Fibroblast of pulmonary artery (primary cell): ENCODE measurements at regions not wholly inside any gene's neighbourhood (a gene's known extent, or its start where the extent isn't known, plus 50 kb on each side); places are given as distances from the start of the nearest gene placed in this dataset.
"Not testable (repeated sequence)": the region's sequence is repeated elsewhere in the genome, so short reads cannot be mapped to it uniquely, and the experiment has no call there.

Experiments used
- DNase-seq: peaks from one replicate; pipeline ENCODE4 v3.0.0-alpha.2; 2010; ENCODE audit warnings: low read depth
- H3K4me3 ChIP-seq: replicated peaks from 2 replicates; pipeline ENCODE4 v1.5.1; 2011; ENCODE audit warnings: low read depth, mild to moderate bottlenecking, control low read depth, low read length, moderate library complexity
- TF ChIP-seq, protein P1 (sequence below): IDR thresholded peaks from 2 replicates; pipeline ENCODE4 v1.5.1; 2011; ENCODE audit warnings: mild to moderate bottlenecking, control low read depth, low read length, inconsistent platforms; ENCODE audit errors: missing control alignments

DNA sequence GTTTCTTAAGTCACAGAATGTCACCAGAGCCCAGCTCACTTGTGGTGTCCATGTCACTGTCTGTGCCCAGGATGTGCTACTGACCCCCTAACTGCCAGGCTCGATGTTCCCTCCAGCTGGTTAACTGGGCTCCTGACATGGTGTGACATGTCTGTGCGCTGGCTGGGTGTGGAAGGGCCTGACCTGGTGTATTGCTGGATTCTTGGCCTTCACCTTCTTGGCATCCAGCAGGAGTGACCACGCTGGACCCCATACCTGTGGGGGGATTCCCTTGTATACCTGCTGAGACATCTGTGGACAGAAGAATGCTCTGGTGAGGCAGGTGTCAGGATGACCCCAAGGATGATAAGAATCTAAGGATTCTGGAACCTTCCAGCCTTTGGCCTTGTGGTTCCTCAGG is 1690.1 kb downstream of the TP53TG3F start:
- DNase-seq = no peak
- no peak overlapping the region for H3K4me3 ChIP-seq
- TF ChIP-seq, protein P1, sequence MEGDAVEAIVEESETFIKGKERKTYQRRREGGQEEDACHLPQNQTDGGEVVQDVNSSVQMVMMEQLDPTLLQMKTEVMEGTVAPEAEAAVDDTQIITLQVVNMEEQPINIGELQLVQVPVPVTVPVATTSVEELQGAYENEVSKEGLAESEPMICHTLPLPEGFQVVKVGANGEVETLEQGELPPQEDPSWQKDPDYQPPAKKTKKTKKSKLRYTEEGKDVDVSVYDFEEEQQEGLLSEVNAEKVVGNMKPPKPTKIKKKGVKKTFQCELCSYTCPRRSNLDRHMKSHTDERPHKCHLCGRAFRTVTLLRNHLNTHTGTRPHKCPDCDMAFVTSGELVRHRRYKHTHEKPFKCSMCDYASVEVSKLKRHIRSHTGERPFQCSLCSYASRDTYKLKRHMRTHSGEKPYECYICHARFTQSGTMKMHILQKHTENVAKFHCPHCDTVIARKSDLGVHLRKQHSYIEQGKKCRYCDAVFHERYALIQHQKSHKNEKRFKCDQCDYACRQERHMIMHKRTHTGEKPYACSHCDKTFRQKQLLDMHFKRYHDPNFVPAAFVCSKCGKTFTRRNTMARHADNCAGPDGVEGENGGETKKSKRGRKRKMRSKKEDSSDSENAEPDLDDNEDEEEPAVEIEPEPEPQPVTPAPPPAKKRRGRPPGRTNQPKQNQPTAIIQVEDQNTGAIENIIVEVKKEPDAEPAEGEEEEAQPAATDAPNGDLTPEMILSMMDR = no peak

DNA sequence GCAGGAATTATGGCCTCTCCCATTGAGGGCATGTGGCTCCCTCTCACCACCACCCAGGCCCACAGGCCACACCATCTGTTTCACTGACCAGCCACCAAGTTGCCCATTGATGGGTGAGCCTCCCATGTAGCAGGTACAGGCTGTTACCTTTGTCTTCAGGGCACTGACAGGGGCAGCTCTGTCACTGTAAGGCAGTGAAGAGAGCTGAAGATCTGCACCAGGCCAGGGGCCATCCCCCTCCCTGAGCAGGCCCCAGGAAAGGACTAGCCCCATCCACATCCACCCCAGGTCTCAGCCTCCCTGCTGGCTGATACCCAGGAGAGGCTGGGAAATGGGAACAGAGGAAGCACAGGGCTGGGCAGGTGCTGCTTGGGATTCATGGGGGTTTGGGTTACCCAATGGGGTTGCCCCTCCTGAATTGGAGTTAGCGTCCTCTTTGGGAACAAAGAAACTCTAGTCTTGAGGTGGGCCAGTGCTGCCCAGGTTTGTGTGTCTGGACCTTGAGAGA is 1691.4 kb downstream of the TP53TG3F start:
- no peak for DNase-seq
- no peak overlapping the region for H3K4me3 ChIP-seq
- TF ChIP-seq, protein P1 = no peak

DNA sequence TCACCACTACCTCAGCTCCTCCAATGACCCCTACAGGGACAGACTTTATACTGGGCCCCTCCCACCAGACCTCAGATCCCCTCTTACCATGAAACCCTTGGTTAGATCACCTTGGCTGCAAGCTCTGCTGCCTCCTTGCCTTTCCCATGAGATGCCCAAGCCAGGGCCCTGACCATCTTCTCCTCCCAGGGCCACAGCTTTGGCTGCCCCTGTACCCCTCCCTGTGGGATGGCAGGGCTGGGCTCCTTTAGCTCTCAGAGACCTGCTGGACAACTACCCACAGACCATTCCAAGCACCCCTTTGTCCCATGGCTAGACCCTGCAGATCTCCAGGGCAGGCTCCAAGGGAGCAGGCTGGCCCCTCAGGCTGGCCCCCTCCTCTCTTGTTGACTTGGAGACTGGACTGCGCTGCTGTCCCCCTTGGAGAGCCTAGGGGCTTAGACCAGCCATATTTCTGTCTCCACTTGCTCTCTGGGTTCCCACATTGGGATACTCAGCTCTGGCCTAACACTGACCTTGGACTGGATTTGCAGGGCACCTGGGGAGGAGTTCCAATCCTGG is 1692.7 kb downstream of the TP53TG3F start:
- TF ChIP-seq, protein P1 = no peak
- H3K4me3 ChIP-seq = no peak overlapping the region
- DNase-seq = no peak

DNA sequence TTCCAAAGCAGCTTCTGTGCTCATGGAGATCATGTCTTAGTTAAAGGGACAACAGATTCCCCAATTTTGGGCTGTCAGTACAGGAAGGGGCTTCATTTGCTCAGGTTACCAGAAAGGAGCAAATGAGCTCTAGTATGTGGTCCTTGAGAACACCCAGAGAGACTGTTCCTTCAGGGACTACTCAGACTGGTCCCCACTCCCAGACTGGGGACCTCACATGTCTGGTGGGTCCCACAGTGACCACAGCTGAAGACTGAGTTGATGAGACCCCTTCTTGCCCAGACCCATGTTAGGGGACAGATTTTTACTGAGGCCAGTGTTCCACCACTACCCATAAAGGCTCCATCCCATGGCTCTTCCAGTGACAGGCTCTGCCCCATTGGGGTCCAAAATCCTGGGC is 1695.2 kb downstream of the TP53TG3F start:
- no peak overlapping the region for H3K4me3 ChIP-seq
- no peak for DNase-seq
- TF ChIP-seq, protein P1 = no peak

DNA sequence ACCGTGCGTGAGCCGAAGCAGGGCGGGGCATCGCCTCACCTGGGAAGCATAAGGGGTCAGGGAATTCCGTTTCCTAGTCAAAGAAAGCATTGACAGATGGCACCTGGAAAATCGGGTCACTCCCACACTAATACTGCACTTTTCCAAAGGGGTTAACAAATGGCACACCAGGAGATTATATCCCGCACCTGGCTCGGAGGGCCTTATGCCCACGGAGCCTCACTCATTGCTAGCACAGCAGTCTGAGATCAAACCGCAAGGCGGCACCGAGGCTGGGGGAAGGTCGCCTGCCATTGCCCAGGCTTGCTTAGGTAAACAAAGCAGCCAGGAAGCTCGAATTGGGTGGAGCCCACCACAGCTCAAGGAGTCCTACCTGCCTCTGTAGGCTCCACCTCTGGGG is 1698.1 kb downstream of the TP53TG3F start:
- not testable (repeated sequence) for DNase-seq

DNA sequence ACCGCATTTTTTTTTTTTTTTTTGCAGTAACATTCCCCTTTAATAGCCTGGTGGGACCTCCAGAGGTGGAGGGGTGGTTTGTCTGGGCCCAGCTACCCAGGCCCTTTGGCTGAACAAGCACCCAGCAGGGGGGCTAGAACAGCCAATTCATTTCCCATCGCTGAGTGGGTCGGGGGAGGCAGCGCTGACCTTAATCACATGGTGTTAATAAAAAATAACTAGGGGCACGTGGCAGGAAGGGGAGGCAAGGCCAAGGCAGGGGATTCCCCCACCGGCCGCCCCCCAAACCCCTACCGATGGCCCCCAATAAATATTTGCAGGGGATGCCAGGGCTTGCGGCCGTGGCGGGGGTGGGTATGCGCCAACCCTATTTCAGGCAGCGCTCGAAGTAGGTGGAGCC is 1709.9 kb downstream of the TP53TG3F start:
- DNase-seq = not testable (repeated sequence)

More for the DNA sequence above, 1698.1 kb downstream of the TP53TG3F start:
- not testable (repeated sequence) for H3K4me3 ChIP-seq

DNA sequence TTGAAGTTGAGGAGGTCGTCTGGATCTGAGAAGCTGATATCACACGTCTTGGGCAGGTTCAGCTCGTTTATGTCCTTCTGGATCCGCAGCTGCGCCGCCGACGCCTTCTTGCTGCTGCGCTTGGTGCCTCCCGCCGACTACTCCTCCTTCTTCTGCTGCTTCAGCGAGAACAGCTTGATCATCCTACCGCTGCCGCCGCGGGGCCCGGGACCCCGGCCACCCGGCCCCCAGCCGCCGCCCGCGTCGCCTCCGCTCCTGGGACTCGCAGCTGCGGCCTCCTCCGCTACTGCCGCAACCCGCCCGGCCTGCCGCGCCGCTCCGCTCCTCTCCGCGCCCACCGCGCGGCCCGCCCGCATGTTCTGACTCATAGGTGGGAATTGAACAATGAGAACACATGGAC is 1710.6 kb downstream of the TP53TG3F start:
- DNase-seq, H3K4me3 ChIP-seq: not testable (repeated sequence)

More for the DNA sequence above, 1709.9 kb downstream of the TP53TG3F start:
- not testable (repeated sequence) for H3K4me3 ChIP-seq

DNA sequence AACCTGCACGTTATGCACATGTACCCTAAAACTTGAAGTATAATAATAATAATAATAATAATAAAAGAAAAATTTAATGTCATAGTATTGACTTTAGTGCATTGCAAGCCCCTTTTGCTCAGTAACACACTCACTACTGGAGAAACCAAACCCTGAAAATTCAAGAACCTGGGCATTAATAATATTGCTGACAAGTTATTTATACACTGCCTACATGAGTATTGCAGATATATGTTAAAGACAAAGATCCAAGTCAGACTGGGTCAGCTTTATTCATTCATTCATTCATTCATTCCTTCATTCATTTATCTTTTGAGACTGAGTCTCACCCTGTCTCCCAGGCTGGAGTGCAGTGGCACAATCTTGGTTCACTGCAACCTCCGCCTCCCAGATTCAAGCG is 1711.2 kb downstream of the TP53TG3F start:
- no peak for DNase-seq
- H3K4me3 ChIP-seq = no peak overlapping the region
- TF ChIP-seq, protein P1 = no peak
